H9 (cell line): ENCODE measurements at regions not wholly inside any gene's neighbourhood (a gene's known extent, or its start where the extent isn't known, plus 50 kb on each side); places are given as distances from the start of the nearest gene placed in this dataset.

Experiments used
- DNase-seq: peaks from one replicate; pipeline ENCODE4 v3.0.0-alpha.2; 2017
- H2AFZ ChIP-seq: one replicate; pipeline ENCODE4 v1.6.1; 2013; ENCODE audit warnings: mild to moderate bottlenecking, low read length, control low read depth, moderate library complexity
- H2AK5ac ChIP-seq: 2 replicates; pipeline ENCODE4 v1.6.1; 2013; ENCODE audit warnings: low read length, control low read depth, mixed read lengths; ENCODE audit not compliant: insufficient read length
- H2BK120ac ChIP-seq: one replicate; pipeline ENCODE4 v1.6.1; 2013; ENCODE audit warnings: low read depth, mild to moderate bottlenecking, low read length, control low read depth, inconsistent platforms; ENCODE audit not compliant: poor library complexity, severe bottlenecking
- H2BK12ac ChIP-seq: 2 replicates; pipeline ENCODE4 v1.6.1; 2013; ENCODE audit warnings: low read length, control low read depth, mixed read lengths, low read depth; ENCODE audit not compliant: insufficient read length
- H2BK15ac ChIP-seq: 2 replicates; pipeline ENCODE4 v1.6.1; 2013; ENCODE audit warnings: low read depth, low read length, control low read depth
- H2BK20ac ChIP-seq: one replicate; pipeline ENCODE4 v1.6.1; 2013; ENCODE audit warnings: low read depth, mild to moderate bottlenecking, low read length, control low read depth, inconsistent platforms; ENCODE audit not compliant: poor library complexity, severe bottlenecking
- H2BK5ac ChIP-seq: 2 replicates; pipeline ENCODE4 v1.6.1; 2013; ENCODE audit warnings: low read length, control low read depth, mixed read lengths; ENCODE audit not compliant: insufficient read length
- H3K14ac ChIP-seq: 2 replicates; pipeline ENCODE4 v1.6.1; 2013; ENCODE audit warnings: low read length, control low read depth; ENCODE audit not compliant: insufficient read depth
- H3K18ac ChIP-seq: 2 replicates; pipeline ENCODE4 v1.6.1; 2013; ENCODE audit warnings: low read depth, mild to moderate bottlenecking, mixed read lengths, low read length, control low read depth; ENCODE audit not compliant: insufficient read length
- H3K23ac ChIP-seq: 2 replicates; pipeline ENCODE4 v1.6.1; 2013; ENCODE audit warnings: low read length, control low read depth, mixed read lengths, low read depth; ENCODE audit not compliant: insufficient read length
- H3K23me2 ChIP-seq: 2 replicates; pipeline ENCODE4 v1.6.1; 2013; ENCODE audit warnings: low read depth, mild to moderate bottlenecking, mixed read lengths, low read length, control low read depth; ENCODE audit not compliant: insufficient read length, poor library complexity, severe bottlenecking
- H3K27ac ChIP-seq: 2 replicates; pipeline ENCODE4 v1.5.1; 2013; ENCODE audit warnings: low read length, control low read depth, mixed read lengths, low read depth; ENCODE audit not compliant: insufficient read length
- H3K27me3 ChIP-seq: 2 replicates; pipeline ENCODE4 v1.6.1; 2013; ENCODE audit warnings: low read length, control low read depth, inconsistent platforms; ENCODE audit not compliant: insufficient read depth
- H3K4ac ChIP-seq: 2 replicates; pipeline ENCODE4 v1.6.1; 2013; ENCODE audit warnings: low read depth, mild to moderate bottlenecking, control low read depth, inconsistent platforms, low read length, moderate library complexity
- H3K4me1 ChIP-seq: 2 replicates; pipeline ENCODE4 v1.6.1; 2013; ENCODE audit warnings: low read length, control low read depth, inconsistent platforms; ENCODE audit not compliant: insufficient read depth
- H3K4me2 ChIP-seq: 2 replicates; pipeline ENCODE4 v1.6.1; 2013; ENCODE audit warnings: low read length, control low read depth, mixed read lengths; ENCODE audit not compliant: insufficient read length, insufficient read depth
- H3K56ac ChIP-seq: 2 replicates; pipeline ENCODE4 v1.6.1; 2013; ENCODE audit warnings: low read depth, mild to moderate bottlenecking, mixed read lengths, low read length, control low read depth; ENCODE audit not compliant: insufficient read length
- H3K79me1 ChIP-seq: 2 replicates; pipeline ENCODE4 v1.6.1; 2013; ENCODE audit warnings: low read depth, mild to moderate bottlenecking, moderate library complexity, low read length, control low read depth, inconsistent platforms; ENCODE audit not compliant: insufficient read depth, poor library complexity, severe bottlenecking
- H3K79me2 ChIP-seq: 2 replicates; pipeline ENCODE4 v1.6.1; 2013; ENCODE audit warnings: low read length, control low read depth, inconsistent platforms; ENCODE audit not compliant: insufficient read depth
- H3K9ac ChIP-seq: 2 replicates; pipeline ENCODE4 v1.6.1; 2013; ENCODE audit warnings: low read length, control low read depth, mixed read lengths; ENCODE audit not compliant: insufficient read length; ENCODE audit errors: extremely low read depth
- H3K9me3 ChIP-seq: one replicate; pipeline ENCODE4 v1.6.1; 2013; ENCODE audit warnings: low read depth, low read length, inconsistent platforms; ENCODE audit not compliant: control insufficient read depth
- H3T11ph ChIP-seq: one replicate; pipeline ENCODE4 v1.6.1; 2013; ENCODE audit warnings: mild to moderate bottlenecking, low read length, control low read depth, inconsistent platforms
- H4K20me1 ChIP-seq: one replicate; pipeline ENCODE4 v1.6.1; 2013; ENCODE audit not compliant: control insufficient read depth, insufficient read length, insufficient read depth
- H4K5ac ChIP-seq: 2 replicates; pipeline ENCODE4 v1.6.1; 2013; ENCODE audit warnings: low read depth, mild to moderate bottlenecking, mixed read lengths, low read length, control low read depth; ENCODE audit not compliant: insufficient read length
- H4K8ac ChIP-seq: replicated peaks from 2 replicates; pipeline ENCODE4 v1.6.1; 2013; ENCODE audit warnings: low read length, control low read depth, mixed read lengths, low read depth; ENCODE audit not compliant: insufficient read length
- H4K91ac ChIP-seq: 2 replicates; pipeline ENCODE4 v1.6.1; 2013; ENCODE audit warnings: low read depth, mild to moderate bottlenecking, moderate library complexity, mixed read lengths, low read length, control low read depth; ENCODE audit not compliant: insufficient read length
- H3K27ac Mint-ChIP-seq, 3 experiments: 2 replicates in 2 of 3; 3 replicates in 1 of 3; pipeline ENCODE4 v1.8.0; 2020 to 2021; ENCODE audit warnings: mixed read lengths in 3 of 3, mild to moderate bottlenecking in 1 of 3, moderate library complexity in 1 of 3
- H3K27me3 Mint-ChIP-seq: 2 replicates; pipeline ENCODE4 v1.8.0; 2021; ENCODE audit warnings: low read depth, mild to moderate bottlenecking, moderate library complexity, mixed read lengths
- H3K36me3 Mint-ChIP-seq, 3 experiments: 2 replicates in 2 of 3; 3 replicates in 1 of 3; pipeline ENCODE4 v1.8.0; 2020 to 2021; ENCODE audit warnings: low read depth in 3 of 3, mixed read lengths in 3 of 3; ENCODE audit not compliant: insufficient read depth in 1 of 3
- H3K4me1 Mint-ChIP-seq, 2 experiments: 2 replicates each; pipeline ENCODE4 v1.8.0; 2020; ENCODE audit warnings: mixed read lengths in 2 of 2
- H3K4me3 Mint-ChIP-seq, 2 experiments: 2 replicates in 1 of 2; 3 replicates in 1 of 2; pipeline ENCODE4 v1.8.0; 2020 to 2021; ENCODE audit warnings: mild to moderate bottlenecking in 2 of 2, mixed read lengths in 2 of 2, moderate library complexity in 1 of 2
- H3K9me3 Mint-ChIP-seq, 2 experiments: 2 replicates in 1 of 2; 3 replicates in 1 of 2; pipeline ENCODE4 v1.8.0; 2020; ENCODE audit warnings: mild to moderate bottlenecking in 2 of 2, mixed read lengths in 2 of 2, moderate library complexity in 1 of 2
- CTCF ChIP-seq: fragments of 200-600 bp; sonication (generic); conservative IDR thresholded peaks from 3 replicates; pipeline ENCODE4 v1.8.0; 2021; ENCODE audit warnings: antibody characterized with exemption, mild to moderate bottlenecking
- WGBS: extraction: QIAGEN DNeasy Blood & Tissue Kit; methylation state at CpG from one replicate; pipeline ENCODE4 v1.1.7; 2013; ENCODE audit warnings: missing lambda C conversion rate, low lambda C conversion rate, mixed read lengths; ENCODE audit not compliant: insufficient read length; ENCODE audit errors: extremely low coverage; 5-methylcytosine and 5-hydroxymethylcytosine counted together

GRCh38 chr4:111836601-111837000, 308.7 kb upstream of the FAM241A start:
- Histone ChIP-seq H2BK5ac (no peak overlapping the region), H2BK12ac (no peak overlapping the region), H3K27me3 (no peaks in the 10 kb centered on the region), H3K27ac (no peak overlapping the region), H3K4ac (no peak overlapping the region), H2BK15ac (no peak overlapping the region), H2AK5ac (no peak overlapping the region), H3K4me2 (no peak overlapping the region), H3T11ph (no peak overlapping the region), H4K91ac (no peak overlapping the region), H3K9ac (no peak overlapping the region), H3K18ac (no peak overlapping the region), H2AFZ (no peak overlapping the region), H3K79me2 (no peaks in the 10 kb centered on the region), H4K8ac (no peak overlapping the region), H3K23me2 (no peaks in the 10 kb centered on the region), H3K4me1 (no peaks in the 10 kb centered on the region), H2BK20ac (no peak overlapping the region), H3K14ac (no peak overlapping the region), H4K20me1 (no peaks in the 10 kb centered on the region), H4K5ac (no peak overlapping the region), H3K23ac (no peak overlapping the region), H3K79me1 (no peaks in the 10 kb centered on the region), H2BK120ac (no peak overlapping the region), H3K56ac (no peak overlapping the region), H3K9me3 (no peaks in the 10 kb centered on the region)
- peaks cover 3% of the 10 kb centered on the region in 2 experiments; a peak in 3 of 5 replicates for H3K9me3 Mint-ChIP-seq
- no peak for DNase-seq
- H3K27me3 Mint-ChIP-seq = no peaks in the 10 kb centered on the region
- no peak for TF ChIP-seq CTCF
- WGBS = no CpG with 5 or more reads among the region's 3 CpGs
- no peak overlapping the region for H3K4me3 Mint-ChIP-seq
- peaks cover 0 to 5% (median 0%) of the 10 kb centered on the region in 3 experiments; a peak in 3 of 7 replicates for H3K36me3 Mint-ChIP-seq
- peak overlapping the region in 1 of 3 experiments; percentile 3; a peak in 1 of 7 replicates for H3K27ac Mint-ChIP-seq
- H3K4me1 Mint-ChIP-seq = peaks cover 9 to 13% of the 10 kb centered on the region in 2 experiments
